Tibial artery (tissue), 4 donors: ENCODE measurements at regions not wholly inside any gene's neighbourhood (a gene's known extent, or its start where the extent isn't known, plus 50 kb on each side); places are given as distances from the start of the nearest gene placed in this dataset.

Source experiments
- DNase-seq, 2 donors: peaks; one replicate each; pipeline ENCODE4 v3.0.0-alpha.2; 2019
- H3K27ac ChIP-seq, 2 donors: fragments of 200-600 bp; sonication (generic) in 1 of 2; 1 replicate in 1 of 2; 2 replicates in 1 of 2; pipeline ENCODE4 v1.5.1; 2018 to 2019; ENCODE audit warnings: mild to moderate bottlenecking in 1 of 2
- H3K27me3 ChIP-seq, 2 donors: fragments of 200-600 bp; sonication (generic) in 1 of 2; one replicate each; pipeline versions ENCODE4 v1.5.1 to v1.6.0; 2016 to 2019
- H3K36me3 ChIP-seq, 3 donors: fragments of 200-600 bp; sonication (generic) in 2 of 3; one replicate each; pipeline ENCODE4 v1.5.1; 2016 to 2019; ENCODE audit warnings: mild to moderate bottlenecking in 2 of 3
- H3K4me1 ChIP-seq, 4 donors: fragments of 200-600 bp; sonication (generic) in 2 of 4; 1 replicate in 3 of 4; 2 replicates in 1 of 4; pipeline ENCODE4 v1.5.1; 2016 to 2019
- H3K4me3 ChIP-seq, 2 donors: fragments of 200-600 bp; sonication (generic) in 1 of 2; 1 replicate in 1 of 2; 2 replicates in 1 of 2; pipeline ENCODE4 v1.5.1; 2018 to 2019; ENCODE audit warnings: mild to moderate bottlenecking in 2 of 2
- H3K9me3 ChIP-seq, 3 donors: fragments of 200-600 bp; sonication (generic) in 1 of 3; one replicate each; pipeline ENCODE4 v1.5.1; 2016 to 2019
- intact Hi-C: fragments of 100-400 bp; cut with DNase I; formaldehyde crosslinking; loops from one replicate; pipeline ENCODE4 v1.15.0; 2023; ENCODE audit warnings: low total_unique reads
- TF ChIP-seq, protein P1 (sequence below), 2 experiments: fragments of 200-600 bp in 1 of 2; fragments of 450-650 bp in 1 of 2; IDR thresholded peaks; one replicate each; pipeline ENCODE4 v1.5.1; 2017 to 2019; ENCODE audit warnings: antibody characterized with exemption in 2 of 2, mild to moderate bottlenecking in 1 of 2, moderate library complexity in 1 of 2

DNA sequence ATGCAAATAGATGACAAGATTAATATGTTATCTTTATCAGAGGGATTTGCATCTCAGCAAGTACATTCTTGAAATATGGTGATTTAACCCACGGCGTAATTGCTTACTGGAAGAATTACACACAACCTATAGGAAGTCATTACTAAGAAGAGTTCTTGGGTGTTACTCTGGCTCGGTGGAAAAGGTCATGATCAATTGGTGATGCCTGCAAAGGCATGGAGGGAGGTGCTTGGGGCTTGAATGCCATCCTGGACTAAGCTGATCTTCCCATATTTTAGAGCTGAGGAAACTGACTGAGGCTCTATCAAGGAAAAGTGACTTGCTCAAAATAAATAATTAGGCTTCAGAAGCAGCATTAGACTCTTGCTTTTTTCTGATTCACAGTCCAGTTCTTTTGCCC, 137.5 kb upstream of the JUN start:
- Histone ChIP-seq H3K4me3 (no peak overlapping the region), H3K4me1 (peaks cover 0 to 19% (median 7%) of the 10 kb centered on the region in 4 donors), H3K27ac (no peak overlapping the region), H3K36me3 (no peaks in the 10 kb centered on the region), H3K27me3 (no peaks in the 10 kb centered on the region), H3K9me3 (no peaks in the 10 kb centered on the region)
- TF ChIP-seq, protein P1, sequence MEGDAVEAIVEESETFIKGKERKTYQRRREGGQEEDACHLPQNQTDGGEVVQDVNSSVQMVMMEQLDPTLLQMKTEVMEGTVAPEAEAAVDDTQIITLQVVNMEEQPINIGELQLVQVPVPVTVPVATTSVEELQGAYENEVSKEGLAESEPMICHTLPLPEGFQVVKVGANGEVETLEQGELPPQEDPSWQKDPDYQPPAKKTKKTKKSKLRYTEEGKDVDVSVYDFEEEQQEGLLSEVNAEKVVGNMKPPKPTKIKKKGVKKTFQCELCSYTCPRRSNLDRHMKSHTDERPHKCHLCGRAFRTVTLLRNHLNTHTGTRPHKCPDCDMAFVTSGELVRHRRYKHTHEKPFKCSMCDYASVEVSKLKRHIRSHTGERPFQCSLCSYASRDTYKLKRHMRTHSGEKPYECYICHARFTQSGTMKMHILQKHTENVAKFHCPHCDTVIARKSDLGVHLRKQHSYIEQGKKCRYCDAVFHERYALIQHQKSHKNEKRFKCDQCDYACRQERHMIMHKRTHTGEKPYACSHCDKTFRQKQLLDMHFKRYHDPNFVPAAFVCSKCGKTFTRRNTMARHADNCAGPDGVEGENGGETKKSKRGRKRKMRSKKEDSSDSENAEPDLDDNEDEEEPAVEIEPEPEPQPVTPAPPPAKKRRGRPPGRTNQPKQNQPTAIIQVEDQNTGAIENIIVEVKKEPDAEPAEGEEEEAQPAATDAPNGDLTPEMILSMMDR (IDR thresholded peaks at IDR 0.05), result no peak
- intact Hi-C loops, result no loop called here
- DNase-seq, result no peak

DNA sequence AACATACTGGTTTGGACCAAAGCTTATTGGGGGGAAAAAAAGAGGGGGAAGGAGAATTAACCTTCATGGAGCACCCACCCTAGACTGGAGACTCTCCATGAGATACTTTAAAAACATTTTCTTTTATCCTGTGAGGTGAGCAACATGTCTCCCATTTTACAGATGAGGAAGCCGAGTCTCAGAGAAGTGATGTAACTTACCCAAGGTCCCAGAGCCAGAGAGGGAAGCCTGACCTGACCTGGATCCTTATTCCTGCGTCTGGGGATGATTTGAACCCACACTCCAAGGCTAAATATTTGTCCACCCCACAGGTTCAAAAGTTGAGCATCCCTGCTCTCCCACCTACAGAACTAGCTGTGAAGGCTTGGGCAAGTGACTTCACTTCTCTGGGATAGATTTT, 137.9 kb upstream of the JUN start:
- Histone ChIP-seq H3K4me3 (no peak overlapping the region), H3K36me3 (no peaks in the 10 kb centered on the region), H3K27me3 (no peaks in the 10 kb centered on the region), H3K4me1 (peaks cover 0 to 19% (median 7%) of the 10 kb centered on the region in 4 donors), H3K9me3 (no peaks in the 10 kb centered on the region), H3K27ac (peak overlapping the region in 1 of 2 donors; percentile 26)
- no peak for DNase-seq
- TF ChIP-seq, protein P1 (IDR thresholded peaks at IDR 0.05), result no peak
- intact Hi-C loops, result no loop called here

DNA sequence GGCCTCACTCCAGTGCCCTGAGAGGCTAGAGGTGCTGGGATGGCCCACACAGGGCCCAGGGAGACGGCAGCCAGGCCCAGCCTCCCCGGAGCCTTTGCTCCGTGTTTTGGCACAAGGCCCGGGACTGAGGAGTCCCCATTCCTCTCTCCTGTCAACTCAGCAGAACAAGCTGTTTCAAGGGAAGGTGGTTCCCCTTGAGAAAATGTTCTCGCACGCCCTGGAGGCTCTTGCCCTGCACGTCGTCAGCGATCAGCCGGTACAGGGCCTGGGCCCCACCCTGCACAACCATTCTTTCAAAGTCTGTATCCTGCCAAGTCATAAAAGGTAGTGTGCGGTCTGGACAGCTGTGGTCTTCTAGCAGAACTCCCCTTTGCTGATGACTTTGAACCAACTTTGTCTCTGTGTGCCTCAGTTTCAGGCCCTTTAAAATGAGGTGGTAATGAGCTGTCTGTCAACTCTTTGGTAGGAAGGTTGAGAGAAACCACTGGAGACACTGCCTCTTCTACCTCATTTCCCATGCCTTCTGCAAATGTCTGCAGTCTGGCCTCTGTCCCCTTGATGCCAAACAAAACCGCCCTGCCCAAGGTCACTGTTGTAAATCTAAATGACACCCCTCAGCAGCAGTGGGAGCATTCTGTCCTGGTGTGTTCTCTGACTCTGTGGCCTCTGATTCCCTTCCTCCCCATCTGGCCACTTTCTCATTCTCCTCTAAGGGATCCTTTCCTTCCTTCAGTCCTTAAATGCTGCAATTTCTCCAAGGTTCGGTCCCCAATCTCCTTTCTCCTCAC, 138.6 kb upstream of the JUN start:
- TF ChIP-seq, protein P1 (IDR thresholded peaks at IDR 0.05), result no peak
- Histone ChIP-seq H3K4me3 (no peak overlapping the region), H3K4me1 (peaks cover 0 to 19% (median 7%) of the 10 kb centered on the region in 4 donors), H3K27ac (peak overlapping the region; percentile 12 to 26), H3K9me3 (no peaks in the 10 kb centered on the region), H3K27me3 (no peaks in the 10 kb centered on the region), H3K36me3 (no peaks in the 10 kb centered on the region)
- intact Hi-C loops, result no loop called here
- DNase-seq, result peak; percentile 49 to 82

DNA sequence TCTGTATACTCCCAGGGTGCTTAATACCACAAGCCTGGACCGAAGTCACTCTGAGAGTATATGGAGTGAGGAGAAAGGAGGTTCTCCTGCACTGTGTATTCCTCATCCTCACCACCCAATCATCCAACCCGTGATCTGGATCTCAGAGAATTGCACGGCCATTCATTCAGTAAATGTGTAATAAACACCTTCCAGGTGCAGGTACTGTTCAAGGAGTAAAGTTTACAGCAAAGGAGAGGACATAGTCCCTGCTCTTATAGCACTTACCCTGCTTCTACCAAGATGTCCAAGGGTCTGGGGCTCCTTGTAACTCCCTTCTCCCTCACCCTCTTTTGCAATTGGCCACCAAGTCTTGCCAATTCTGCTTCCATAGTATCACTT, 139.2 kb upstream of the JUN start:
- Histone ChIP-seq H3K9me3 (no peaks in the 10 kb centered on the region), H3K4me3 (no peak overlapping the region), H3K4me1 (peaks cover 0 to 19% (median 7%) of the 10 kb centered on the region in 4 donors), H3K27ac (peak overlapping the region; percentile 12 to 26), H3K27me3 (no peaks in the 10 kb centered on the region), H3K36me3 (no peaks in the 10 kb centered on the region)
- intact Hi-C loops, result no loop called here
- TF ChIP-seq, protein P1 (IDR thresholded peaks at IDR 0.05), result no peak
- DNase-seq, result no peak

DNA sequence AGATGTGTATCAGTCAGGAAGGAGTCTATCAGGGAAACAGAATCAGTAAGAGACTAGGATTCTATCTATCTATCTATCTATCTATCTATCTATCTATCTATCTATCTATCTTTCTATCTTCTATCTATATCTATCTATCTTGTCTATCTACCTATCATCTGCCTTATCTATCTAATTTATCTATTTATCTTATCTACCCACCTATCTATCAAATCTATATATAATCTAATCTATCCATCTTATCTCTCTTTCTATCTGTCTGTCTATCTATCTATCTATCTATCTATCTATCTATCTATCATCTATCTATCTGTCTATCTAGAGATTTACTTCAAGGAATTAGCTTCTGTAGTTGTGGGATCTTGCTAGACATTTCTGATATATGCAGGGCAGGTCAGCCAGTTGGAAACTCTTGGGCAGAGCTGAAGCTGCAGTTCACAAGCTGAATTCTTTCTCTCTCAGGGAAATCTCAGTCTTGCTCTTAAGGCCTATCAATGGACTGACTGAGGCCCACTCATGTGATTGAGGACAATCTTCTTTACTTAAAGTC, 140.2 kb upstream of the JUN start:
- H3K27me3 ChIP-seq, result no peaks in the 10 kb centered on the region
- no peaks in the 10 kb centered on the region for H3K9me3 ChIP-seq
- H3K4me3 ChIP-seq, result no peak overlapping the region
- no peak for DNase-seq
- H3K36me3 ChIP-seq, result no peaks in the 10 kb centered on the region
- TF ChIP-seq, protein P1 (IDR thresholded peaks at IDR 0.05), result no peak
- peaks cover 0 to 19% (median 7%) of the 10 kb centered on the region in 4 donors for H3K4me1 ChIP-seq
- intact Hi-C loops, result no loop called here
- H3K27ac ChIP-seq, result no peak overlapping the region
